Left forelimb (tissue), 1 donor: ENCODE measurements at regions not wholly inside any gene's neighbourhood (a gene's known extent, or its start where the extent isn't known, plus 50 kb on each side); places are given as distances from the start of the nearest gene placed in this dataset.
"Not testable (repeated sequence)": the region's sequence is repeated elsewhere in the genome, so short reads cannot be mapped to it uniquely, and the experiment has no call there.

Experiments
- DNase-seq: peaks from one replicate; pipeline ENCODE4 v3.0.0-alpha.2; 2018; ENCODE audit warnings: low spot score

GRCh38 chr6:48994811-48995210 lies 468.2 kb downstream of the MMUT start:
- no peak for DNase-seq

GRCh38 chr6:48990739-48991138 lies 472.3 kb downstream of the MMUT start:
- no peak for DNase-seq

- no peak for DNase-seq
These were observed 476.2 kb downstream of the MMUT start for GRCh38 chr6:48986845-48987244.

- no peak for DNase-seq
These were observed 476.9 kb downstream of the MMUT start for GRCh38 chr6:48986105-48986504.

GRCh38 chr6:48985025-48985424 lies 478.0 kb downstream of the MMUT start:
- no peak for DNase-seq

GRCh38 chr6:48983968-48984367 lies 479.1 kb downstream of the MMUT start:
- DNase-seq, result not testable (repeated sequence)

GRCh38 chr6:48983377-48983776 lies 479.7 kb downstream of the MMUT start:
- DNase-seq, result no peak

GRCh38 chr6:48979806-48980205 lies 483.2 kb downstream of the MMUT start:
- no peak for DNase-seq

- no peak for DNase-seq
These were observed 484.0 kb downstream of the MMUT start for GRCh38 chr6:48979085-48979484.

- DNase-seq, result no peak
These were observed 485.0 kb downstream of the MMUT start for GRCh38 chr6:48978016-48978415.

- no peak for DNase-seq
These were observed 485.5 kb downstream of the MMUT start for GRCh38 chr6:48977573-48977972.

- no peak for DNase-seq
These were observed 489.6 kb downstream of the MMUT start for GRCh38 chr6:48973491-48973890.

GRCh38 chr6:48961781-48962415 lies 501.2 kb downstream of the MMUT start:
- no peak for DNase-seq

GRCh38 chr6:48959251-48960060 lies 503.6 kb downstream of the MMUT start:
- no peak for DNase-seq

GRCh38 chr6:48957781-48958180 lies 505.3 kb downstream of the MMUT start:
- DNase-seq, result no peak

GRCh38 chr6:48951917-48952316 lies 511.1 kb downstream of the MMUT start:
- DNase-seq, result no peak

GRCh38 chr6:48944276-48944675 lies 518.8 kb downstream of the MMUT start:
- DNase-seq, result not testable (repeated sequence)

- no peak for DNase-seq
These were observed 529.9 kb downstream of the MMUT start for GRCh38 chr6:48933136-48933535.

GRCh38 chr6:48928937-48929336 lies 534.1 kb downstream of the MMUT start:
- DNase-seq, result no peak

GRCh38 chr6:48922837-48923236 lies 540.2 kb downstream of the MMUT start:
- DNase-seq, result no peak

GRCh38 chr6:48919555-48919954 lies 543.5 kb downstream of the MMUT start:
- no peak for DNase-seq

- DNase-seq, result no peak
These were observed 545.8 kb downstream of the MMUT start for GRCh38 chr6:48917233-48917632.

GRCh38 chr6:48916607-48917006 lies 546.4 kb downstream of the MMUT start:
- DNase-seq, result no peak

GRCh38 chr6:48915591-48915990 lies 547.5 kb downstream of the MMUT start:
- DNase-seq, result no peak
